ENCODE measurements at regions not wholly inside any gene's neighbourhood (a gene's known extent, or its start where the extent isn't known, plus 50 kb on each side); places are given as distances from the start of the nearest gene placed in this dataset.

- TF ChIP-seq CTCF (IDR thresholded peaks at IDR 0.05) (no peak), POLR2A (IDR thresholded peaks at IDR 0.05) (no peak)
These were observed 255.9 kb upstream of the ACO1 start for GRCh38 chr9:32128546-32128945.

Data from thyroid gland (tissue), 4 donors.